ENCODE measurements at regions not wholly inside any gene's neighbourhood (a gene's known extent, or its start where the extent isn't known, plus 50 kb on each side); places are given as distances from the start of the nearest gene placed in this dataset.

- TF ChIP-seq CTCF (IDR thresholded peaks at IDR 0.05) (no peak), EP300 (IDR thresholded peaks at IDR 0.05) (no peak), POLR2A (IDR thresholded peaks at IDR 0.05) (no peak), POLR2AphosphoS5 (IDR thresholded peaks at IDR 0.05) (no peak)
Measured at GRCh38 chr2:16368951-16369350, 296.7 kb downstream of the CYRIA start.
